ENCODE measurements at regions not wholly inside any gene's neighbourhood (a gene's known extent, or its start where the extent isn't known, plus 50 kb on each side); places are given as distances from the start of the nearest gene placed in this dataset.

DNA sequence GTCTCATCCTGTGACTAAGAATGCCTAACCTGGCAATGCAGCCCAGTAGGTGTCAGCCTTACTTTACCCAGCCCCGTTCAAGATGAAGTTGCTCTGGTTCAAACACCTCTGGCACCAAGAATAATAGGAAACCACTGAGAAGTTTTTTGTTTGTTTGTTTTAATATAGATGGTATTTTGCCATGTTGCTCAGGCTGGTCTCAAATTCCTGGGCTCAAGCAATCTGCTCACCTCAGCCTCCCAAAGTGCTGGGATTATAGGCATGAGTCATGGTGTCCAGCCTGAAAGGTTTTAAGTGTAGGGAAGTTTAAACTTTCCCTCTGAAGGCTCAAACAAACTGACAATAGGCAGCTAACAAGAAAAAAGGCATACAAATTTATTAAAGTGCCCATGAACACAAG, 51.2 kb upstream of the ABCC4 start:
- Histone ChIP-seq H3K4me3 (no peak overlapping the region), H3K27ac (no peak overlapping the region), H3K4me1 (replicated peaks in 1 of 2) (peaks cover 0 to 13% of the 10 kb centered on the region in 2 donors)
- 33 to 57% (median 48%) methylated on average over 1 of the region's 1 CpG; no CpG with 5 or more reads in 6 of the 10 experiments for WGBS, 10 experiments
- ATAC-seq (replicated peaks in 6 of 8): no peak
- in situ Hi-C loops (cut with MboI; ENCODE audit: low pct_unique_long_range_greater_than_20kb in 2 of 9, low sequenced_read_pairs in 9 of 9, unreplicated experiment in 9 of 9): no loop called here

DNA sequence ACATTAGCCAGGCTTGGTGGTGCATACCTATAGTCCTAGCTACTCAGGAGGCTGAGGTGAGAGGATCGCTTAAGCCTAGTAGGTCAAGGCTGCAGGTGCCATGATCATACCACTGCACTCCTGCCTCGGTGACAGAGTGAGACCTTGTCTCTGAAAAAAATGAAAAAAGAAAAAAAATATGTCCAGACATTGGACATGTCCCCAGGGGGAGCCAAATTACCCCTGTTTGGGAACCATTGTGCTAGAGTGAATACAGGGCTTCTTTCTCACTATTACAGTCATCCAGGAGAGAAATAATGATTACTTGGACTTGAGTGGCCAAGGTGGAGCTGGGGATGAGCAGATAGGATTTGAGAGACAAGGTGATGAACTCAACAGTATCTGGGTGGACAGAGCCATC, 52.9 kb upstream of the ABCC4 start:
- in situ Hi-C loops (cut with MboI; ENCODE audit: low pct_unique_long_range_greater_than_20kb in 2 of 9, low sequenced_read_pairs in 9 of 9, unreplicated experiment in 9 of 9): no loop called here
- Histone ChIP-seq H3K27ac (no peak overlapping the region), H3K4me1 (replicated peaks in 1 of 2) (peaks cover 0 to 13% of the 10 kb centered on the region in 2 donors), H3K4me3 (no peak overlapping the region)
- 40 to 94% (median 65%) methylated on average over 1 to 2 of the region's 2 CpGs; no CpG with 5 or more reads in 6 of the 10 experiments for WGBS, 10 experiments
- ATAC-seq (replicated peaks in 6 of 8): no peak

DNA sequence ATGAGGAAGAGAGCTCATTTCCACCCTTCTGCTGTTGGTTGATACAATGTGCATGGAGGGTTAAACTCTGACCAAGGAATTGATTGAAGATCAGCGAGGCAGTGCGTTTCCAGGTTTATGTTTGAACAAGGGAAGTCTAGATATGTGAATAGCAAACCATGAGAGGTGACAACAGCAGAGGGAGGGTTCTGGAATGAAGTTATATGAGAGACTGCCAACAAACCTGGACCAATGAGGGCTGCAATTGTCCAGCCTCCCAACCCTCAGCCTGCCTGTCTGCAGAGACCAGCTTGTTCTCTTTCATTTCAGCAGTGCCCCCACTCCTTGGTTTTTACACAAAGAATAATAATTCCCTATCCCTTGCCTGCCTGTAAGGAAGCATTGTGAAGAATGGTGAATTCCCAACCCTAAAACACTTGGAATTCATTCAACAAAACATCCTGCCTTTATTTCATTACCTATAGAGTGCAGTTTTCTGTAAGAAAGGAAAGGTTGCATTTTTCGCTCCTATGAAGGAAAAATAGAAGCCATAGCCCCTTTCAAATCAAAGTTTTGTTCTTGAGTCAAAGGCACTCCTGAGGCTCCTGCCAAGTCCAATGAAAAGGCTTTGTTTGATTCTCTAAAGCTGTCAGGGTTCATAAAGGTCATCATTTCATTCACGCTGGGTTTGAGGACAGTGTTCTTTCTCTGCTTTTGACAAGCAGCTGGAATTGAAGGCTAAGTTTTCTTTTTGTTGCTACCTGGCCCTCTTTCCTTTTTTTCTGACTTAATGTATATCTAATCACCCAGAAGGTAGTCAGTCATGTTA, 53.6 kb upstream of the ABCC4 start:
- no peak overlapping the region for H3K4me3 ChIP-seq
- in situ Hi-C loops (cut with MboI; ENCODE audit: low pct_unique_long_range_greater_than_20kb in 2 of 9, low sequenced_read_pairs in 9 of 9, unreplicated experiment in 9 of 9): no loop called here
- peak in 1 of 8 experiments; percentile 57 for ATAC-seq (replicated peaks in 6 of 8)
- 0 to 35% (median 20%) methylated on average over 1 to 4 of the region's 4 CpGs; no CpG with 5 or more reads in 2 of the 10 experiments for WGBS, 10 experiments
- no peak overlapping the region for H3K27ac ChIP-seq
- H3K4me1 ChIP-seq (replicated peaks in 1 of 2): peaks cover 0 to 13% of the 10 kb centered on the region in 2 donors

DNA sequence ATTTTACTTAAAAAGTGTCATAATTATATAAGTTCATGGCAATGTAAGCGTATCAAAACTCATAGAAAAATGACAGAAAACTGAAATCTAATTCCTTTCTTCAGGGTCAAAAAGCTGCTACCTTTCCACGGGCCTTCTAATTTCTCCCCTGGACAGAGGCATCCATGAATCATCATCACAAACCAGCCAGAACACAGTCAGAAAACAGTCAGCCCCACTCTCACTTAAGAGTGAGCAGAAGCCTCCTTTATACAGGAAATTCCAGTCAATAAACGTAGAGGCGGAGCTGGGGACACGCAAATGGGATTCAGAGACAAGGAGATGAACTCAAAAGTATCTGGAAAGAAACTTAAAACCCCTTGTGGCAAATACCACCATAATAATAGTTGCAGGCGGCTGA, 54.2 kb upstream of the ABCC4 start:
- in situ Hi-C loops (cut with MboI; ENCODE audit: low pct_unique_long_range_greater_than_20kb in 2 of 9, low sequenced_read_pairs in 9 of 9, unreplicated experiment in 9 of 9): no loop called here
- WGBS, 10 experiments: 0 to 70% (median 58%) methylated on average over 1 to 6 of the region's 6 CpGs
- Histone ChIP-seq H3K27ac (no peak overlapping the region), H3K4me3 (no peak overlapping the region), H3K4me1 (replicated peaks in 1 of 2) (peaks cover 0 to 13% of the 10 kb centered on the region in 2 donors)
- ATAC-seq (replicated peaks in 6 of 8): no peak

DNA sequence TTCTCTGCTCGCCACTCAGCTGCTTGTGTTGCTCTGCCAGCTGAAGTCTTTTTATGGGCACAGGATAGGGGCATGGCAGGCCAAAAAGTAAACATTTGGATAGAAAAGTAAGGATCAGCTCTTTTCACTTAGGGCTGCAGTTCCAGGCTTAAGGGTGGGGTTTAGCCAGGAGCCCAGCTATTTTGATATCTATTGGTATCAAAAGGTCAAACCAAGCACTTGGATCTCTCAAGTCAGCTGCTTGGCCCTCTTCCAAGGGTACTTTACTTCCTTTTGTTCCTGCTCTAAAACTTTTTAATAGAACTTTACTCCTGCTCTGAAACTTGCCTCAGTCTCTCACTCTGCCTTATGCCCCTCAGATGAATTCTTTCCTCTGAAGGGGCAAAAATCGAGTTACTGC, 55.7 kb upstream of the ABCC4 start:
- no peak overlapping the region for H3K27ac ChIP-seq
- in situ Hi-C loops (cut with MboI; ENCODE audit: low pct_unique_long_range_greater_than_20kb in 2 of 9, low sequenced_read_pairs in 9 of 9, unreplicated experiment in 9 of 9): no loop called here
- peaks cover 0 to 13% of the 10 kb centered on the region in 2 donors for H3K4me1 ChIP-seq (replicated peaks in 1 of 2)
- no peak for ATAC-seq (replicated peaks in 6 of 8)
- 0 to 93% (median 40%) methylated on average over 1 to 2 of the region's 2 CpGs; no CpG with 5 or more reads in 6 of the 10 experiments for WGBS, 10 experiments
- no peak overlapping the region for H3K4me3 ChIP-seq

DNA sequence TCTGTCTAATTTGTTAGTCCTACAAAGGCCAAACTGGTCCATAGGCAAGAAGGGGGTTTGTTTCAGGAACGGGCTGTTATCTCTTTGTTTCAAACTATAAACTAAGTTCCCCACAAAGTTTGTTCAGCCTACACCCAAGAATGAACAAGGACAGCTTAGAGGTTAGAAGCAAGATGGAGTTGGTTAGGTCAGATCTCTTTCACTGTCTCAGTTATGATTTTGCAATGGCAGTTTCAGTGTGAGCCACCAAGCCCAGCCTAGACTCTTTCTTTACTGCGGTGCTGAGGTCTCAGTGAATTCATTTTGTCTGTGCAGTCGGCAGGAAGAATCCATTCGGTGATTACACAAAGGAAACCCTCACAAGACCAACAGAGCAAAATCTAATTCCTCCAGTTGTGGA, 56.6 kb upstream of the ABCC4 start:
- no peak for ATAC-seq (replicated peaks in 6 of 8)
- in situ Hi-C loops (cut with MboI; ENCODE audit: low pct_unique_long_range_greater_than_20kb in 2 of 9, low sequenced_read_pairs in 9 of 9, unreplicated experiment in 9 of 9): no loop called here
- no peak overlapping the region for H3K4me3 ChIP-seq
- H3K27ac ChIP-seq: no peak overlapping the region
- peaks cover 0 to 13% of the 10 kb centered on the region in 2 donors for H3K4me1 ChIP-seq (replicated peaks in 1 of 2)
- 34 to 67% (median 47%) methylated on average over 3 to 4 of the region's 4 CpGs; no CpG with 5 or more reads in 4 of the 10 experiments for WGBS, 10 experiments

DNA sequence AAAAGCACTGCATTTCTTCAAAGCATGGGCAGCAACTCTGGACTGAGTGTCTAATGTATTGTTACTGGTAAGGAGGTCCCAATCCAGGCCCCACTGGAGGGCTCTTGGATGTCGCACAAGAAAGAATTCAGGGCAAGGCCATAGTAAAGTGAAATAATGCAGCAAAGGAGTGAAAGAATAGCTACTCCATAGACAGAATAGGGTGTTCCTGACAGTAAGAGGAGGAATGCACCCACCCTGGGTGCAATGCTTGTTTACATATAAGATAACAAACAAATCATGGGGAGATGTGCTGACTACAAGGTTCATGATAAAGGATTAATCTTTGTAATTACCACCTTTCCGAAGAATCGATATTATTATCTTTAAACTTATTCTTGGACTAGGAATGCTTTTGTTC, 58.8 kb upstream of the ABCC4 start:
- WGBS, 10 experiments: 62 to 100% (median 91%) methylated on average over 2 to 3 of the region's 3 CpGs; no CpG with 5 or more reads in 3 of the 10 experiments
- H3K4me1 ChIP-seq (replicated peaks in 1 of 2): no peaks in the 10 kb centered on the region
- H3K4me3 ChIP-seq: no peak overlapping the region
- in situ Hi-C loops (cut with MboI; ENCODE audit: low pct_unique_long_range_greater_than_20kb in 2 of 9, low sequenced_read_pairs in 9 of 9, unreplicated experiment in 9 of 9): no loop called here
- peak in 1 of 8 experiments; percentile 48 for ATAC-seq (replicated peaks in 6 of 8)
- no peak overlapping the region for H3K27ac ChIP-seq

DNA sequence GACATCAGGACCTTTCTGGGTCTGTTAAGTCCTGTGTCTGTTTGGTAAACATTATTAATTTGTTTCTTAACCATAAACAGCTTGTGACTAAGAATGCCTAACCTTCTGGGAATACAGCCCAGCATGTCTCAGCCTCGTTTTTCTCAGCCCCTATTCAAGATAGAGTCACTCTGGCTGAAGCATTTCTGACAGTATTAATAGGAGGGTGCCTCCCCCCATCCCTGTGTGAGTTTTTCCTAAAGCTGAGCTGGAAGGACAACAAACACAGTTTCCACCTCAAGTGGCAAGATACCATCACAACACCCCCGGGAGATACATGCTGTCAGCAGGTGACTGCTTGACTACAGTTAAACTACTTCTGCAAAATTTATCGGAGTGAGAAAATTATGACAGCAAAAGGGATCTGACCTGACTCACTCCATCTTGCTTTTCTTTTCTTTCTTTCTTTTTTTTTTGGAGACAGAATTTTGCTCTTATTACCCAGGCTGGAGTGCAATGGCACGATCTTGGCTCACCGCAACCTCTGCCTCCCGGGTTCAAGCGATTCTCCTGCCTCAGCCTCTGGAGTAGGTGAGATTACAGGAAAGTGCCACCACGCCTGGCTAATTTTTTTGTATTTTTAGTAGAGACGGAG, 59.3 kb upstream of the ABCC4 start:
- no peak overlapping the region for H3K27ac ChIP-seq
- H3K4me3 ChIP-seq: no peak overlapping the region
- ATAC-seq (replicated peaks in 6 of 8): peak in 2 of 8 experiments; percentile 32 to 72
- in situ Hi-C loops (cut with MboI; ENCODE audit: low pct_unique_long_range_greater_than_20kb in 2 of 9, low sequenced_read_pairs in 9 of 9, unreplicated experiment in 9 of 9): no loop called here
- 27 to 100% (median 66%) methylated on average over 2 to 8 of the region's 9 CpGs for WGBS, 10 experiments
- H3K4me1 ChIP-seq (replicated peaks in 1 of 2): no peaks in the 10 kb centered on the region

DNA sequence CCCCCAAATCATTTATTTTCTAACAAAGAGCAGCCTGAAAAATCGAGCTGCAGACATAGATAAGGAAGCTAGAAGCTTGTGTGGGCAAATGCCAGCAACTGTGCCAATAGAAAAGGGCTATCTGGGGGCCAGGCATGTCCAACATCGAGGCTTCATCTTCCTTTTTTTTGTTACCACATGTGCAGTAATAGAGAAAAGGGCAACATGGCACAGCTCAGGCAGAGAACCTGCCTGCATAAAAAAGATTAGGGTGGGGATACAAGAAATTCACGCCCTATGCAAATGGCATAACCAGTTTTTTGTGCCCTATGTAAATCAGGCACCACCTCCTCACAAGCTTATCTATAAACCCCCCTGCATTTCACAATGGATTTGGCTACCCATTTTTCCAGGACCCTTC, 60.4 kb upstream of the ABCC4 start:
- ATAC-seq (replicated peaks in 6 of 8): peak in 3 of 8 experiments; percentile 51 to 53 (median 53)
- Histone ChIP-seq H3K4me3 (no peak overlapping the region), H3K27ac (no peak overlapping the region), H3K4me1 (replicated peaks in 1 of 2) (no peaks in the 10 kb centered on the region)
- WGBS, 10 experiments: 0 to 86% (median 30%) methylated on average over 1 to 3 of the region's 3 CpGs; no CpG with 5 or more reads in 3 of the 10 experiments
- in situ Hi-C loops (cut with MboI; ENCODE audit: low pct_unique_long_range_greater_than_20kb in 2 of 9, low sequenced_read_pairs in 9 of 9, unreplicated experiment in 9 of 9): no loop called here

DNA sequence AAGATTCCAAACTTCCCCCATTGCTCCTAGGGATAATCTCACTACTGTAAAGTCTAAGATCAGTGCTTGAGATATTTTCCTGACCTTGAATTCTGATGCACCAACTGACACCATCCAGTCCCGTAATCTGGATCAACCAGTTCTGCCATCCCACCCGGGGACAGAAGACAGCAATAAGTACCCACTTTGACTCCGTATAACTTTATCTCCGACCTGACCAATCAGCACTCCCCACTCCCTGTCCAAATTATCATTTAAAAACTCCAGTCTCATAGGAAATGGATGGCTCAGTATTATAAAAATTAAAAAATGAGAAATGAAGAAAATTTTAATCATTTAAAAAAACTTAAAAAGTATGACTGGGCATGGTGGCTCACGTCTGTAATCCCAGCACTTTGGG, 61.4 kb upstream of the ABCC4 start:
- Histone ChIP-seq H3K27ac (no peak overlapping the region), H3K4me1 (replicated peaks in 1 of 2) (no peaks in the 10 kb centered on the region), H3K4me3 (no peak overlapping the region)
- WGBS, 10 experiments: 28 to 100% (median 73%) methylated on average over 1 to 5 of the region's 5 CpGs; no CpG with 5 or more reads in 2 of the 10 experiments
- in situ Hi-C loops (cut with MboI; ENCODE audit: low pct_unique_long_range_greater_than_20kb in 2 of 9, low sequenced_read_pairs in 9 of 9, unreplicated experiment in 9 of 9): no loop called here
- ATAC-seq (replicated peaks in 6 of 8): no peak

DNA sequence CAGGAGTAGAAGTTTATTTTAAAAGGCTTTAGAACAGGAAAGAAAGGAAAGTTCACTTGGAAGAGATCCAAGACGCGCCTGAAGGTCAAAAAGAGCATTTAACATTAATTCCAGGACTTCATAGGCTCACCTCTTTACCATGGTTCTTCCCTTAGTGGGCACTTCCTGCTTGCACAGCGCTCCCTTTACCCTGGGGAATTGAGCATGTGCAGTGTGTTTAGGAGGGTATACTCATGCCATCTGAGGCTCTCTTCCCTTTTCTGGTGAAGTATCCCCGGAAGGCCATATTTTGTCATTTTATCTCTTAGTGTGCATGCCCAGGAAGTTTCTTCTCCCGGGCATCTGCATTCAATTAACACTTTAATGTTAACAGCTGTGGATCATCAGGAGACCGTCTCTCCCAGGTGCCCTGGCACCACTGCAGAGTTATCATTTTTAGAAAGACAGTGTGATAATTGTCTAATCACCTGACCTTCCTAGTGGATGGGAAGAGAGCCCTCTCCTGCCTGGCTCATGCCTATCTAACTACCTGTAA, 66.1 kb upstream of the ABCC4 start:
- WGBS, 10 experiments: 8 to 93% (median 80%) methylated on average over 2 to 4 of the region's 6 CpGs; no CpG with 5 or more reads in 4 of the 10 experiments
- H3K4me3 ChIP-seq: no peak overlapping the region
- no peak overlapping the region for H3K27ac ChIP-seq
- H3K4me1 ChIP-seq (replicated peaks in 1 of 2): no peaks in the 10 kb centered on the region
- in situ Hi-C loops (cut with MboI; ENCODE audit: low pct_unique_long_range_greater_than_20kb in 2 of 9, low sequenced_read_pairs in 9 of 9, unreplicated experiment in 9 of 9): no loop called here
- no peak for ATAC-seq (replicated peaks in 6 of 8)

DNA sequence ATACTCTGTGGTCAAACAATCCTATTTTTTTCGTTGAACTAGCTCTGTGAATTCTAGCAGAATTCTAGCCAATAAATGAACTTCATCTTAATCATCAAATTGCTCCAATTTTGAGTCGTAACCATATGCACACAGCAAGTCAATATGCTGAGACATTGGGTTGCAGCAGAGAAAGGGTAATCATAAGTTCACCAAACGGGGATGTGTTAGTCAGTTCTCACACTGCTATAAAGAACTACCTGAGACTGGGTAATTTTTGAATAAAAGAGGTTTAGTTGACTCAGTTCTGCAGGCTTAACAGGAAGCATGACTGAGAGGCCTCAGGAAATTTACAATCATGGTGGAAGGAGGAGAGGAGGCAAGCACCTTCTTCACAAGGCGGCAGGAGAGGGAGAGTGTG, 67.7 kb upstream of the ABCC4 start:
- no peaks in the 10 kb centered on the region for H3K4me1 ChIP-seq (replicated peaks in 1 of 2)
- no peak overlapping the region for H3K4me3 ChIP-seq
- in situ Hi-C loops (cut with MboI; ENCODE audit: low pct_unique_long_range_greater_than_20kb in 2 of 9, low sequenced_read_pairs in 9 of 9, unreplicated experiment in 9 of 9): no loop called here
- WGBS, 10 experiments: 33 to 97% (median 77%) methylated on average over 2 to 4 of the region's 4 CpGs
- no peak overlapping the region for H3K27ac ChIP-seq
- ATAC-seq (replicated peaks in 6 of 8): no peak

DNA sequence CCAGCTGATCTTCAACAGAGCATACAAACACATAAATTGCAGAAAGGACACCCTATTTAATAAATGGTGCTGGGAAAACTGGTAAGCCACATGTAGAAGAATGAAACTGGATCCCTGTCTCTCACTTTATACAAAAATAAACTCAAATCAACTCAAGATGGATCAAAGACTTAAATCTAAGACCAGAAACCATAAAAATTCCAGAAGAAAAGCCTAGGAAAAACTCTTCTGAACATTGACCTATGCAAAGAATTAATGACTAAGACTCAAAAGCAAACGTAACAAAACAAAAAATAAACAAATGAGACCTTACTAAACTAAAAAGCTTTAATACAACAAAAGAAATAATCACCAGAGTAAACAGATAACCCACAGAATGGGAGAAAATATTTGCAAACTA, 74.5 kb upstream of the ABCC4 start:
- in situ Hi-C loops (cut with MboI; ENCODE audit: low pct_unique_long_range_greater_than_20kb in 2 of 9, low sequenced_read_pairs in 9 of 9, unreplicated experiment in 9 of 9): loop anchor here in 5 of 9 experiments (25.0 kb wide), 2 partner anchors 188 to 388 kb away; no protein-coding TSS in a partner anchor
- H3K4me3 ChIP-seq: no peak overlapping the region
- WGBS, 10 experiments: 0 to 6% (median 0%) methylated on average over 1 of the region's 1 CpG
- H3K4me1 ChIP-seq (replicated peaks in 1 of 2): peaks cover 0 to 2% of the 10 kb centered on the region in 2 donors
- H3K27ac ChIP-seq: no peak overlapping the region
- ATAC-seq (replicated peaks in 6 of 8): no peak
